Right atrium auricular region (tissue), 2 donors: ENCODE measurements at regions not wholly inside any gene's neighbourhood (a gene's known extent, or its start where the extent isn't known, plus 50 kb on each side); places are given as distances from the start of the nearest gene placed in this dataset.
"Not testable (repeated sequence)": the region's sequence is repeated elsewhere in the genome, so short reads cannot be mapped to it uniquely, and the experiment has no call there.

Experiments used
- DNase-seq: peaks from one replicate; pipeline ENCODE4 v3.0.0-alpha.2; 2019; ENCODE audit warnings: low spot score
- H3K27ac ChIP-seq, 2 donors: fragments of 200-600 bp; sonication (generic); 1 replicate in 1 of 2; 2 replicates in 1 of 2; pipeline ENCODE4 v1.5.1; 2016 to 2019
- H3K27me3 ChIP-seq, 2 donors: fragments of 200-600 bp; sonication (generic); one replicate each; pipeline versions ENCODE4 v1.5.1 to v1.6.0; 2017 to 2019
- H3K36me3 ChIP-seq: fragments of 200-600 bp; sonication (generic); one replicate; pipeline ENCODE4 v1.5.1; 2016
- H3K4me1 ChIP-seq, 2 donors: fragments of 200-600 bp; sonication (generic); one replicate each; pipeline versions ENCODE4 v1.5.1 to v1.6.0; 2017 to 2019
- H3K4me3 ChIP-seq, 2 donors: fragments of 200-600 bp; sonication (generic); 1 replicate in 1 of 2; 2 replicates in 1 of 2; pipeline ENCODE4 v1.5.1; 2017 to 2019; ENCODE audit warnings: mild to moderate bottlenecking in 1 of 2, moderate library complexity in 1 of 2
- H3K9me3 ChIP-seq, 2 donors: fragments of 200-600 bp; sonication (generic); one replicate each; pipeline ENCODE4 v1.5.1; 2019
- CTCF ChIP-seq, 2 donors: fragments of 200-600 bp; sonication (generic); IDR thresholded peaks; one replicate each; pipeline ENCODE4 v1.5.1; 2019; ENCODE audit warnings: antibody characterized with exemption in 2 of 2

- Histone ChIP-seq H3K27ac (no peak overlapping the region), H3K27me3 (no peaks in the 10 kb centered on the region), H3K9me3 (no peaks in the 10 kb centered on the region), H3K4me3 (no peak overlapping the region), H3K36me3 (no peaks in the 10 kb centered on the region), H3K4me1 (no peaks in the 10 kb centered on the region)
- DNase-seq, result no peak
- TF ChIP-seq CTCF (IDR thresholded peaks at IDR 0.05), result no peak
Observed at GRCh38 chr7:16940776-16941175, 59.0 kb upstream of the AGR3 start.

- Histone ChIP-seq H3K27ac (no peak overlapping the region), H3K27me3 (no peaks in the 10 kb centered on the region), H3K36me3 (no peaks in the 10 kb centered on the region), H3K4me3 (no peak overlapping the region), H3K9me3 (peaks cover 0 to 6% of the 10 kb centered on the region in 2 donors), H3K4me1 (no peaks in the 10 kb centered on the region)
- TF ChIP-seq CTCF (IDR thresholded peaks at IDR 0.05), result no peak
- no peak for DNase-seq
Observed at GRCh38 chr7:16942929-16943509, 61.2 kb upstream of the AGR3 start.

GRCh38 chr7:16944936-16945335, 63.2 kb upstream of the AGR3 start:
- no peaks in the 10 kb centered on the region for H3K36me3 ChIP-seq
- TF ChIP-seq CTCF (IDR thresholded peaks at IDR 0.05), result no peak
- no peak overlapping the region for H3K27ac ChIP-seq
- peaks cover 0 to 14% of the 10 kb centered on the region in 2 donors for H3K9me3 ChIP-seq
- DNase-seq, result no peak
- no peaks in the 10 kb centered on the region for H3K27me3 ChIP-seq
- no peaks in the 10 kb centered on the region for H3K4me1 ChIP-seq
- no peak overlapping the region for H3K4me3 ChIP-seq

- H3K27ac ChIP-seq, result no peak overlapping the region
- H3K4me1 ChIP-seq, result no peaks in the 10 kb centered on the region
- no peaks in the 10 kb centered on the region for H3K36me3 ChIP-seq
- no peak for DNase-seq
- H3K27me3 ChIP-seq, result no peaks in the 10 kb centered on the region
- peaks cover 0 to 14% of the 10 kb centered on the region in 2 donors for H3K9me3 ChIP-seq
- TF ChIP-seq CTCF (IDR thresholded peaks at IDR 0.05), result no peak
- no peak overlapping the region for H3K4me3 ChIP-seq
Observed at GRCh38 chr7:16945372-16945771, 63.6 kb upstream of the AGR3 start.

- H3K36me3 ChIP-seq, H3K4me1 ChIP-seq, DNase-seq, H3K27me3 ChIP-seq, H3K4me3 ChIP-seq, H3K27ac ChIP-seq: not testable (repeated sequence)
- peaks cover 0 to 14% of the 10 kb centered on the region in 2 donors for H3K9me3 ChIP-seq
Observed at GRCh38 chr7:16948110-16948509, 66.3 kb upstream of the AGR3 start.

- no peak overlapping the region for H3K4me3 ChIP-seq
- no peaks in the 10 kb centered on the region for H3K27me3 ChIP-seq
- peaks cover 0 to 16% of the 10 kb centered on the region in 2 donors for H3K4me1 ChIP-seq
- no peak for TF ChIP-seq CTCF (IDR thresholded peaks at IDR 0.05)
- H3K27ac ChIP-seq, result no peak overlapping the region
- H3K36me3 ChIP-seq, result no peaks in the 10 kb centered on the region
- peaks cover 0 to 14% of the 10 kb centered on the region in 2 donors for H3K9me3 ChIP-seq
- no peak for DNase-seq
Observed at GRCh38 chr7:16951483-16952080, 69.8 kb upstream of the AGR3 start.
